GM19025 (cell line): ENCODE measurements at regions not wholly inside any gene's neighbourhood (a gene's known extent, or its start where the extent isn't known, plus 50 kb on each side); places are given as distances from the start of the nearest gene placed in this dataset.

Source experiments
- ATAC-seq: cut with Tn5 transposase; IDR thresholded peaks from one replicate; pipeline ENCODE4 v1.9.1; 2021; ENCODE audit warnings: mild to moderate bottlenecking, low read depth, moderate library complexity; ENCODE audit not compliant: unreplicated experiment

DNA sequence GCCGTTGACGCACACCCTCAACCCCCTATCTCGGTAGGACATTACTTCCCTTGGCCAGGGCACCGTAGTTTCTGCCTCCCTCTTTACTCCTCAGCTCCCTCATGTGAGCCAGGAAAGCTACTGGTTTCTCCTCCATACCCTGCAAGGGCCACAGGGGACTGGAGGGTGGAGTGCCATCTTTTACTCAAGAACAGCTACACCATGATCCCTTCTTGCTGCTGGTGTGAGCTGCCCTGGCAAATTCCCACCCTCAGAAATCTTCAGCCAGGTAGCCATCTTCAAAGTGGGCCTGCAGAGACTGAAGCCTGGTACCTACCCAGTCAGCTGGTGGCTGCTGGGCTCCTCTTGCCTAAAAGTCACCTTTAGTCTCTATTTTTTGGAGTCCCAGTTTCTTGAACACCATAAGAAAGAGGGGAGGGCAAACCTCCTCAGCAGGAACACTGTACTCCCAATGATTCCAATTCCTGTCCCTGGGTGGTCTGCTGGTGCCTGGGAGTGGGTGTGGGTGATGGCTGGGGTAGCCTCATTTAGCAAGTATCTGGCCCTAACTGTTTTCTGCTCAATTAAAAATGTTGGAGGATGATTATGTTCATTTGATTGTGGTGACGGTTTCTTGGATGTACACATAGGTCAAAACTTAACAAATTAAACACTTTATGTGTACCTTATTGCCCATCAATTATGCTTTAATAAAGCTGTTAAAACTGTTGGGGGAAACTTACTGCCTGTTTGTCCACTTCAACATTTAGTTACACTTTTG is 105.0 kb upstream of the NPY start:
- ATAC-seq = no peak

- no peak for ATAC-seq
Observed at GRCh38 chr7:24191362-24191761, 92.6 kb upstream of the NPY start.

DNA sequence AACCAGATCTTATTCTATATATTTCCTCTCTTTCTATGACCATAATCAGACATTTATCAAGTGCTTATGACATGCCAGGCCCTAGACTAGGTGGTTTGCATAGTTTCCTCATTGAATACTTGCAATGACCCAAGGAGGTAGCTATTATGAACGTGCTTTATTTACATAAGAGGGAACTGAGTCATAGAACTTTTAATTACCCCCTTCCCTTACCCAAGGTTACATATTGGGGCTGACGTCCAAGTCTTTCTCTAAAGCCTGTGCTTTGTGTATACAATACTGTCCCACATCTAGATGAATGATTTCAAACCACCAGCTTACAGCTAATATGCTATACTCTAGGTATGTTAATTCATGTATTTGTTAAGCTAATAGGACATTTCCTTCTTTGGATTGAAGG is 91.9 kb upstream of the NPY start:
- no peak for ATAC-seq

- no peak for ATAC-seq
Observed at GRCh38 chr7:24192691-24193090, 91.3 kb upstream of the NPY start.

DNA sequence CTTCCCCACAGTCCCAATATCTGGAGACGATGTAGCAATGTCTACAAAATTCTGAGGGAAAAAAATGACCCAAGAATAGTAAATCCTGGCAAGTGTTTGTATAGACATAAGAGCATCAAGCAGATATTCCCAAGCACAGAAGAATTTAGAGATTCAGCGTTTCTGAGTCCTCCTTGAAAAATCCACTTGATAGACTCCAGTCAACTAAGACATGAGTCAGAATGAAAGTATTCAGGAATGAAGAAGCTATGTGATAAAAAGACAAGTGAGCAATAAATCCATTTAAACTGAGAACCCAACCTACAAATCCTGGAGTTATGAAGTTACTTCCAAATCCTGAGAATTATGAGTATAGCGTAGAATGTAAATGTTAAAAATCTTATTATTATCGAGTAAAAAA is 86.1 kb upstream of the NPY start:
- ATAC-seq = no peak

GRCh38 chr7:24199978-24200377 is 84.0 kb upstream of the NPY start:
- no peak for ATAC-seq

DNA sequence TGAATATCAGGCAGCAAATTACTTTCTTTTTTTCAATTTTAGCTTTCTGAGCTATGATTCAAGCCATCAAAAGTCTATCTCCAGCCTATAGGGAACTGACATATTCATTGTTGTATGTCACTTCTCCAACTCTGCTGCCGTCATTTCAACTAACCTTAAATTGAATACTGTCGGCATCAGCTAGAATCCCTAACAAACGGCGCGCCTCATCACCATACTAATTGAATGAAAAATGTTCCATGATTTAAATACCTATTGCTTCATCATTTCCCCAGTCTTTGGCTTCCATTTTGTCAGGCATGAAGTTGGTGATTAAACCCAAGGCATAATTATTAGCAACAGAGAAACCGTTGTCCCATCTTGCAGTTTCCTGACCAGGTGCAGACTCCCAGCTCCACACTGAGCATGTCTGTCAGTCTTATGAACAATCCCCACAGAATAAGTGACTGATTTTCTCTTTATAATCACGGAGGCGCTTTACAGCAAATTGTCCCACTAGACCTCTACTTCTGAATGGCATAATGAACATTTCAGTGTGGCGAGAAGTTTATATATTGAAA is 83.5 kb upstream of the NPY start:
- ATAC-seq = no peak

DNA sequence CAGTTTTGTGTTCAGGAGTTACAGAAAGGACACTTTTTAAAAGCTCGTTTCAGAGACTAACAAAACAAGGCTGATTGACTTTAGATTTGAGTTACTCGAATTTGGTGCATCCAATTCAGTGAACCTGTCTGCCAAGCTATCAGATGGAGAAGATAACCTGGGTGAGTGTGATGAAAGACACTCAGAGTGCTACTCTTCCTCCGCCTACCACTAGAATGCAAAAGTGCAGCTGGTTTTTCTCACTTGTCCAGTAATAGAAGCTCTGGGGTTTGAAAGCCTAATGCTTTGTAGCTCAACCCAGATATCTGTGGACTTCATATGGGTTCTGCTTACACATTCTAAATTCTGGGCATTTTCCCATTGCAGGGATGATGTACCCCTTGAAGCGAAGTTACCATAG is 82.8 kb upstream of the NPY start:
- no peak for ATAC-seq

DNA sequence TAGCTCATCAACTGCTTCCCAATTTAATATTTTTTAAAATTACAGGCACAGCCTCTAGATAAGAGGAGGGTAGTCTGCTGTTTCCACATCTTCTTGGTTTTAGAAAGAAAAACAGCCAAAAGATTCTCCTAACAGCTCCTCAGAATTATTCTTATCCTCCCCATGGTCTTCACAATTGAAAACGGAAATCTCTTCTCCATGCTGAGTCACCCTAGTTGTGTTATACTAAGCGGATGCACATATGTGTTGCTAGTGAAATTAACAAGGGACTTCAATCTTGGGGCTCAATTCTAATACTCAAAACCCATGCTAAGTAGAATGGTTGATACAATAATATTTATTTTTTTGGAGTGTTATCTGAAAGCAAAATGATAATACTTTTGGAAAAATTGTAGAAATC is 71.9 kb upstream of the NPY start:
- ATAC-seq = no peak

- ATAC-seq = no peak
Observed at GRCh38 chr7:24213311-24213710, 70.7 kb upstream of the NPY start.

DNA sequence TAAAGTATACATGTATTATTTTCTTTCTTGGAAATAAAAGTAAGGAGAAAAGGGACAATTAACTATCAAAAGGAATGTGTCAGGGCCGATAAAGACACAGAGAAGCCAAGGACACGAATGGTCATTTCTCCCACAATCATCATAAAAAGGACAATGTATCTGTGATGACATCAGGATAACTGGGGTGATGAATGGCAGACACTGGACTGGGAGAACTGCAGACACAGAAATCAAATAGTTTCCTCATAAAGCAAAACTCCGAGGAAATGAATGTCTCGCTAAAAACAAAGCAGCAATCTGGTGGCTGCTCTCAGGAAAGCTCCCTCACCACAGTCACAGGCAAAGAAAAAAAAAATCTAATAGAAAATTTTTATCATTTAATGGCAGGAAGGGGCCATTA is 69.3 kb upstream of the NPY start:
- no peak for ATAC-seq

GRCh38 chr7:24216576-24217125 is 67.3 kb upstream of the NPY start:
- no peak for ATAC-seq

DNA sequence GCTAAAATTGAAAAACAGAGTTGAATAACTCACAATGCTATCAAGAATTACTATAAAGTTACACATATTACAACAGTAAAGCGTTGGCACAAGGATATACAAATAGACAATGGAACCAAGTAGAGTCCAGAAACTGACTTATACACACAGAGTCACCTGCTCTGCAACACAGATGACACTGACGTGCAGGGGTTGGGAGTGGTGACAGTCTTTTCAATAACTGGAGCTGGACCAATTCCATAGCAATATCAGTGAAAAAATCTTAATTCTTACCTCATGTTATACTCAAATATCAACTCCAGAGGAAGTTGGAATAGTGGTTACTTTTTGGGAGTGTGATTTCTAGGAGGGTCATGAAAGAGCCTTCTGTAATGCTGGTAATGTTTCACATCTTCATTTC is 62.5 kb upstream of the NPY start:
- ATAC-seq = no peak

GRCh38 chr7:24227068-24227467 is 56.9 kb upstream of the NPY start:
- peak; percentile 30 for ATAC-seq

DNA sequence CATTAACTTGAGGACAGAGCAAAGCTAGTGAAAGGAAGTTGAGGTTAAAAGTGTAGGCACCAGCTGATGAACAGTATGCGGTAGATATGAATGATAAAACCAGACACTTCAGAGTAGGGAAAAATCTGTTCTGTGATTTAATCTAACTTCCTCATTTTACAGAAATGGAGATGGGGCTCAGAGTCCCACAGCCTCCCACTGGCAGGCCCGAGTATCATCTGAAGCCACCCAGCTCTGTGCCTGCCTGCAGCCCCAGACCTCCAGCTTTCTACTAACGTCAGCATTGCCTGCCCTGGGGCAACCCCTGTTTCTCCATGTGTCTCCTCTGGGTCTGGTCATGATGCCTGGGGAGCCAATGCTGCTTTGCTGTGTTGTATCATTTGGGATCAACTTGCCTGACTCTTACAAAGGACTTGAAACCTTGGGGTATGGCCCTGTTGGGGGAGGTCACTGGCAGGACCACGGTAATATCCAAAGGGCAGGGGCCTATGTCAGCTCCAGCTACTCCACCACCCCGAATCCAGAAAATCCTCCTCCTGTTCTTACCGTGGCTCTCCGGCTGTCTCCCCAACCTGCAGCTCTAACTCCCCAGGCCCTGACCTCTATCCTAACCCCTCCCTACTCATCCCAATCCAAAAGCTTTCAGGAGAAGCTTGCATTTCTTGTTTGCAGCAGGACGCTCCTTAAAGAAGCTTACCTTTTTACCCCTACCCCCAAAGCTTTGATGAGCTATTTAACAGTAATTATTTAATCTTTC is 56.2 kb upstream of the NPY start:
- ATAC-seq = peak; percentile 83

DNA sequence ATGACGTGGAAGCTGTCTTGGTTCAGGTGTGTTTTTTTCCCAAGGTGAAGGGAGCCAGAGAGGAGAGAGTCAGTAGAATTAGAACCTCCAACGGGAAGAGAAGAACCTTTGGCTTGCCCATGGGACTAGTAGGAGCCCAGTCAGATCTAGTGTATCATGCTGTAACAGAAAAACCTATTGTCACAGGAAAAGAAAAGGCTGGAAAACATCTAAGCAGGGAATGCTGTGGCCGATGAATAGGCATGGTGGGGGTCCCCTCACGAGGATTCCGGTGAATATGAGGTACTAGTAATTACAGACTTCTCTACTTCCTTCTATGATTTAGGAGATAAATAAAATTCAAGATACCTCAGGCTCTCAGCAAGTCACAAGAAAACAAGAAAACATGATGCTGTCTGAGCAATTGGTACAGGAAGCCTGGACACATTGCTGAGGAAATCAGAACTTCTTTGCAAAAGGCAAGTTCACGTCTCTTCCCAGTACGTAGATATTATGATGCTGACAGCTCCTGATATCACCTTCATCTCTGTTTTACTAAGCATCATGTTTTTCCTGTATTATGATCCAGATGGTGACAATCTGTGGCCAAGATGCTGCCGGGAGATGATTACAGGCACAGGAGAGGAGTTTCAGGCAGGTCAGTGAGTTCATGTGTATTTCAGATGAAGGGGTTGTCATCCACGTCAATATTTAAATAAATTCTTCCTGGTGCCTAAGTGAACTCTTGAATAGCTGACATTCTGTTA is 54.3 kb upstream of the NPY start:
- ATAC-seq = no peak

DNA sequence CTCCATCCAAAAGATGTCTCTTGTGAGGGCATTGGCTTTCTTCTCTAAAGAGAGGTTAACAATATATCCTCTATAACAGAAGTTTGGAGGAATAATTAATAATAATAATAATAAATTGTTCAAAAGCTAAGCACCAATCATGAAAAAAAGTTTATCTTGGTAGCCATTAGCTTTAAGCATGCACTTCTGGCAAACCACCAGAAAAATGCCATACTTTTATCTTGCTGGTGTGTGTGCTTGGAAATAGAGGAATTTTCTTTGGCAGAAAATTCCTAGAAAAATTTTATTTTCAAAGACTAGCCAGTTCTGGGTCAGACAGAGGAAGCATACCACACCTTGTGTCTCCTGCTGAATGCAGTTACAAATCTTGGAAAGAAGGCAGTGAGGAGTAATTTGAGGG is 52.5 kb upstream of the NPY start:
- no peak for ATAC-seq

- ATAC-seq = no peak
Observed at GRCh38 chr7:24233386-24233785, 50.6 kb upstream of the NPY start.
